ENCODE measurements at regions not wholly inside any gene's neighbourhood (a gene's known extent, or its start where the extent isn't known, plus 50 kb on each side); places are given as distances from the start of the nearest gene placed in this dataset.

DNA sequence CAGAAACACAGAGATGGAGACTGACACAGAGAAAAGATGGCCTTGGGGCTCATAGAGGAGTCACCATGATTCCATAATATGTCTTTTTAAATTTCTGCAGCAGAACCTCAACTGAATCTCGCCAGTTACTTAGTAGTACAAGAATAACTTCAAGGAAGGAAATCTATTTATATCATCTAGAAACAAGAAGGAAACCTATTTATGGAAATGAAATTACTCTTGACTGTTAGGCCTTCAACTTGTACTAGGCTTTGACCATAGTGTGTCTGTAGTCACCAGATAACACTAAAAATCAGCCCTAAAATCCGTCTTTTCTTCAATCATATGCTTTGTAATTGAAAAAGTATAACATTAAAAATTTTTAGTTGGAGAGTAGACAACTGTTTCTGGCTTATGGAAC is 740.4 kb downstream of the TRIML1 start:
- H3K4me3 ChIP-seq (ENCODE audit: low read depth, low read length), result no peak overlapping the region
- TF ChIP-seq, protein P1, sequence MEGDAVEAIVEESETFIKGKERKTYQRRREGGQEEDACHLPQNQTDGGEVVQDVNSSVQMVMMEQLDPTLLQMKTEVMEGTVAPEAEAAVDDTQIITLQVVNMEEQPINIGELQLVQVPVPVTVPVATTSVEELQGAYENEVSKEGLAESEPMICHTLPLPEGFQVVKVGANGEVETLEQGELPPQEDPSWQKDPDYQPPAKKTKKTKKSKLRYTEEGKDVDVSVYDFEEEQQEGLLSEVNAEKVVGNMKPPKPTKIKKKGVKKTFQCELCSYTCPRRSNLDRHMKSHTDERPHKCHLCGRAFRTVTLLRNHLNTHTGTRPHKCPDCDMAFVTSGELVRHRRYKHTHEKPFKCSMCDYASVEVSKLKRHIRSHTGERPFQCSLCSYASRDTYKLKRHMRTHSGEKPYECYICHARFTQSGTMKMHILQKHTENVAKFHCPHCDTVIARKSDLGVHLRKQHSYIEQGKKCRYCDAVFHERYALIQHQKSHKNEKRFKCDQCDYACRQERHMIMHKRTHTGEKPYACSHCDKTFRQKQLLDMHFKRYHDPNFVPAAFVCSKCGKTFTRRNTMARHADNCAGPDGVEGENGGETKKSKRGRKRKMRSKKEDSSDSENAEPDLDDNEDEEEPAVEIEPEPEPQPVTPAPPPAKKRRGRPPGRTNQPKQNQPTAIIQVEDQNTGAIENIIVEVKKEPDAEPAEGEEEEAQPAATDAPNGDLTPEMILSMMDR (IDR thresholded peaks at IDR 0.05; ENCODE audit: control insufficient read depth, extremely low read depth, insufficient read depth), result no peak
- no peak for DNase-seq (ENCODE audit: low read depth)

DNA sequence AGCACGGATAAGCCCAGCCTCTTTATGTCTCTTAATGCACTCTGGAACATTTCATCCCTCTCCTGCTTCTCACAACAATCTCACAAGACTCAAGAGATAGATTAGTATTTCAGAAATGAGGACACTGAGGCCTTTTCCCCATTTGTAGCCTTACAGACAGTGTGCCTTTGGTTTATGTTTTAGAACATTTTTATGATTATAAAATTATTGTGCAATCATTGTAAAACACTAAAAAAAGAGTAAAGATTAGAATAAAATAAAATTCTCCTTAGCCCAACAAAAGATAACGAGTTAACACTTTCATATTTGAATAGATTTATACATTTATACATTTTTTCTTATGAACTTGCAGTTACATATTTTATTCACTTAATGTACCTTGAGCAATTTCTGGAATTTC is 748.7 kb downstream of the TRIML1 start:
- TF ChIP-seq, protein P1 (IDR thresholded peaks at IDR 0.05; ENCODE audit: control insufficient read depth, extremely low read depth, insufficient read depth), result no peak
- H3K4me3 ChIP-seq (ENCODE audit: low read depth, low read length), result no peak overlapping the region
- no peak for DNase-seq (ENCODE audit: low read depth)

DNA sequence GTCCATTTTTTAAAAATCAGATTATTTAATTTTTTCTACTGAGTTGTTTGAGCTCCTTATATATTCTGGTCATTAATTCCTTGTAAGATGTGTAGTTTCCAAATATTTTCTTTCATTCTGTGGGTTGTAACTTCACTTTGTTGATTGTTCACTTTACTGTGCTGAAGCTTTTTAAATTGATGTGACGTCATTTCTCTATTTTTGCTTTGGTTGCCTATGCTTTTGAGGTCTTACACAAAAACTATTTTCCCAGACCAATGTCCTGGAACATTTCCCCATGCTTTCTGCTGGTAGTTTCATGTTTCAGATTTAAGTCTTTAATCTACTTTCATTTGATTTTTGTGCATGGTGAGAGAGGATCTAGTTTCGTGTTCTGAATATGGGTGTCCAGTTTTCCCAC is 753.6 kb downstream of the TRIML1 start:
- DNase-seq (ENCODE audit: low read depth), result no peak
- no peak overlapping the region for H3K4me3 ChIP-seq (ENCODE audit: low read depth, low read length)
- TF ChIP-seq, protein P1 (IDR thresholded peaks at IDR 0.05; ENCODE audit: control insufficient read depth, extremely low read depth, insufficient read depth), result no peak

DNA sequence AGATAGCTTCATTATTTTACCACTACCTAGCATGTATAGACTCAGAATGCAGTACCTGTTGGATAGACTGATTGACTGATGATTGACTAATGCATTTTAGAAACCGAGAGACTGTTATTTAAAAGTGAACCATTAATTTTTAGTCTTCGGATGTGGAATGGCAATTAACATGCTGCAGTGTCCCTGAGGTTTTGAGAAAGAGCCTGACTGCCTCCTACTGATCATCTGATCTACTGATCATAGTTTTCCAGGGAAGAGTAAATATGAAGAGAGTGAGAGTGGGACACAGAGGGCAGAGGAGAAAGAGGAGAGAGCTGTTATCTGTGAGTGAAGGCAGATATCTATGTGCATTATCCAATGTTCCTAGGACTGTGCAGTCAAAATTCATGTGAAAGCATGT is 764.7 kb downstream of the TRIML1 start:
- TF ChIP-seq, protein P1 (IDR thresholded peaks at IDR 0.05; ENCODE audit: control insufficient read depth, extremely low read depth, insufficient read depth), result peak; percentile 23
- H3K4me3 ChIP-seq (ENCODE audit: low read depth, low read length), result no peak overlapping the region
- DNase-seq (ENCODE audit: low read depth), result no peak

DNA sequence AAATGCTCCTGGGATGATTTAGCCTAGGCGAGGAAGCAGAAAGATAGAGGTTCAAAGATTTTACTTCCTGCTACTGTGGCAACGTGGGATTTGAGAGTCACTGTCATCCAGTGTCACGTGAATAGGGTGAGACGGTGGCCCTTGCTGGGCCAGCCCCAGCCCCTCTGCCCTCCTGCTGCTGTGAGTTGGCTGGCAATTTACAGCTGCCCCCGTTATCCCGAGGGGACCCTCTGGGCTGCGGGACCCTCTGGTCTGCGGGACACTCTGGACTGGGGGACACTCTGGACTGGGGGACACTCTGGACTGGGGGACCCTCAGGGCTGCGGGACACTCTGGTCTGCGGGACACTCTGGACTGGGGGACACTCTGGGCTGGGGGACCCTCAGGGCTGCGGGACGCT is 765.4 kb downstream of the TRIML1 start:
- no peak overlapping the region for H3K4me3 ChIP-seq (ENCODE audit: low read depth, low read length)

DNA sequence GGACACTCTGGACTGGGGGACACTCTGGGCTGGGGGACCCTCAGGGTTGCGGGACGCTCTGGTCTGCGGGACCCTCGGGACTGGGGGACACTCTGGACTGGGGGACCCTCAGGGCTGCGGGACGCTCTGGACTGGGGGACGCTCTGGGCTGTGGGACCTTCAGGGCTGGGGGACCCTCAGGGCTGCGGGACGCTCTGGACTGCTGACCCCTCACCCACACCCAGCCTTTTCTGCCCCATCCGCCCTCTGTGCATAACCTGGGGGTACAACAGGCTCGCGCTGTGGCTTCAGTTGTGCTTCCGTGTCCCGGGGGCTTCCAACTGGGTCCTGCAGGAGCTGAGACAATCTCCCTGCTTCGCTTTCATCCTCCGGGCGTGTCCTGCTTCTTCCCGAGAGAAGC is 766.0 kb downstream of the TRIML1 start:
- H3K4me3 ChIP-seq (ENCODE audit: low read depth, low read length), result no peak overlapping the region
- TF ChIP-seq, protein P1 (IDR thresholded peaks at IDR 0.05; ENCODE audit: control insufficient read depth, extremely low read depth, insufficient read depth), result no peak
- no peak for DNase-seq (ENCODE audit: low read depth)

More for the DNA sequence above, 765.4 kb downstream of the TRIML1 start:
- TF ChIP-seq, protein P1 (IDR thresholded peaks at IDR 0.05; ENCODE audit: control insufficient read depth, extremely low read depth, insufficient read depth), result no peak
- no peak for DNase-seq (ENCODE audit: low read depth)

DNA sequence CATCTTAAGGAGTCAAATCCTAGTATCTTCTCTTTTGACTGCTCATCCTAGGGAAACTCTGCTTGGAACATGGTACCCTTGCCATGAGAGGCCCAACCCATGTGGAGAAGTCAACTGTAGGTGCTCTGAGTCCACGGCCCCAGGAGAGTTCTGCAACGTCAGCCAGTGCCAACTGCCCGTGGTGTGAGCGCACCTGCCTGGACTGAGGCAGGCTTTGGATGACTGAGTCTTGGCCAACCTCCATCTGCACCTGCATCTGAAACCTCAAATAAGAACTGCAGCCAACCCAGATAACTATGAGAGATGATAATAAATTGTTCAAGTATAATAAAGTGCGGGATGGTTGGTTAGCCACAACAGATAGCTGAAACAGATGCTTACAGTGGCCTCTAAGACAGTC is 772.0 kb downstream of the TRIML1 start:
- TF ChIP-seq, protein P1 (IDR thresholded peaks at IDR 0.05; ENCODE audit: control insufficient read depth, extremely low read depth, insufficient read depth), result no peak
- no peak for DNase-seq (ENCODE audit: low read depth)
- no peak overlapping the region for H3K4me3 ChIP-seq (ENCODE audit: low read depth, low read length)
